Choroid plexus epithelial cell (primary cell): ENCODE measurements at regions not wholly inside any gene's neighbourhood (a gene's known extent, or its start where the extent isn't known, plus 50 kb on each side); places are given as distances from the start of the nearest gene placed in this dataset.

Experiments
- DNase-seq: peaks from one replicate; pipeline ENCODE4 v3.0.0-alpha.2; 2010; ENCODE audit warnings: low read depth
- H3K4me3 ChIP-seq: 2 replicates; pipeline ENCODE4 v1.5.1; 2011; ENCODE audit warnings: low read depth, mild to moderate bottlenecking, control low read depth, low read length, moderate library complexity
- CTCF ChIP-seq: conservative IDR thresholded peaks from 2 replicates; pipeline ENCODE4 v1.5.1; 2011; ENCODE audit warnings: low read depth, mild to moderate bottlenecking, control low read depth, inconsistent platforms, low read length, moderate library complexity

DNA sequence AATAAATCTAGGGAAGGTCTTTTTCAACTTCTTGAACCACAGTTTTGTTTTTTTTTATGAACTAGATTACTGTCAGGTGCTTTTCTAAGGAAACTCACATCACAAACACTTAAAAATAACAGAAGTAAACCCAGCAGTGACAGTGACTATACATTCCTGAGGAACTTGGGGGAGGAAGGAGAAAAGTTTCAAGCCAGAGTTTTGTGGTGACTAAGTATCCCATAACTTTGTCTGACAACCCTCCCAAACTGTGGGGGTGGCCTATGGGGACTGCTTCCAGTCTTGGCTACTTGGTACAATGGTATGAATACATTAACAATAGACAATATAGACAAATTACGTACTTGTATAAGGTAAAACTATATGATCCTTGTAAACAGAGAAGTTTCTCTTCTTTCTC lies 202.5 kb upstream of the MAN1A1 start:
- DNase-seq = no peak
- TF ChIP-seq CTCF = no peak
- H3K4me3 ChIP-seq = no peak overlapping the region

- no peak overlapping the region for H3K4me3 ChIP-seq
- TF ChIP-seq CTCF = no peak
- no peak for DNase-seq
These were observed 197.5 kb upstream of the MAN1A1 start for GRCh38 chr6:119547024-119547423.

DNA sequence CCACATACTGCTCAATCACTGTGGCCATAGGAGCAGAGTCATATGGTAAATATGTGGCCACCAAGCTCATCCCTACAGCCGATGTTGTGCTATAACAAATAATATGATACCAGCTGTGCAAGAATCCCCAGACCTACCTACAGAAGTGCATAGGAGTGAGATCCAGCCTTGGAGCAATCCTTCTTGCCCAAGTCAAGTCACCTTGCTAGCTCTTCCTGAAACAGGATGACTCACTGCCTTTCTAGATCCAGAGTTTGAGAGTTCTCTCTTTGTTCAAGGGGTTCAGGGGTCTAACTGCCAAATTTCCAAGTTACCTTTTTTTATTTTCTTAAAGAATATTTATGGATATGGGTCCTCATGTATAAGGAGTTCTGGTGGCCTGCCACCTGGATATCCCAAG lies 195.7 kb upstream of the MAN1A1 start:
- no peak for TF ChIP-seq CTCF
- no peak overlapping the region for H3K4me3 ChIP-seq
- DNase-seq = no peak

GRCh38 chr6:119544325-119545175 lies 195.0 kb upstream of the MAN1A1 start:
- no peak for DNase-seq
- TF ChIP-seq CTCF = no peak
- H3K4me3 ChIP-seq = no peak overlapping the region

- H3K4me3 ChIP-seq = no peak overlapping the region
- no peak for TF ChIP-seq CTCF
- no peak for DNase-seq
These were observed 193.8 kb upstream of the MAN1A1 start for GRCh38 chr6:119543332-119543731.

DNA sequence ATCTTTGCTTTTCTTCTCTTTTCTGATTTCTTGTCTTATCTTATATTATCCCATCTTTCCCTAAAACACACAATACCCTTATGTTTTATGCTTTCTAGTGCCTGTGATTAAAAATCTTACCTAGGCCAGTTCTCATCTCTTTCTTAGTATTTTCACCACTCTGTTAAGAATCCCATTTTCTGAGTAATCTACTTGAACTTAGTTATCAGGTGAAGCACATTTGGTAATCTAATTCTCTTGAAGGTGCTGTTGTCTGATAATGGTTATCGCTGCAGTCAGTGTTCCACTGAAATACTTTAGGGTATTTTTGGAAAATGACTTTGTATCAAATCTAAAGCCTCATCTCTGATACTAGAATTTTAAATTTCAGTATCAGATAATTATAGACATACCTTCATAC lies 192.5 kb upstream of the MAN1A1 start:
- no peak overlapping the region for H3K4me3 ChIP-seq
- TF ChIP-seq CTCF = no peak
- no peak for DNase-seq
